H9 (cell line): ENCODE measurements at regions not wholly inside any gene's neighbourhood (a gene's known extent, or its start where the extent isn't known, plus 50 kb on each side); places are given as distances from the start of the nearest gene placed in this dataset.

Experiments
- DNase-seq: peaks from one replicate; pipeline ENCODE4 v3.0.0-alpha.2; 2017
- H2AFZ ChIP-seq: one replicate; pipeline ENCODE4 v1.6.1; 2013; ENCODE audit warnings: mild to moderate bottlenecking, low read length, control low read depth, moderate library complexity
- H2AK5ac ChIP-seq: 2 replicates; pipeline ENCODE4 v1.6.1; 2013; ENCODE audit warnings: low read length, control low read depth, mixed read lengths; ENCODE audit not compliant: insufficient read length
- H2BK120ac ChIP-seq: one replicate; pipeline ENCODE4 v1.6.1; 2013; ENCODE audit warnings: low read depth, mild to moderate bottlenecking, low read length, control low read depth, inconsistent platforms; ENCODE audit not compliant: poor library complexity, severe bottlenecking
- H2BK12ac ChIP-seq: 2 replicates; pipeline ENCODE4 v1.6.1; 2013; ENCODE audit warnings: low read length, control low read depth, mixed read lengths, low read depth; ENCODE audit not compliant: insufficient read length
- H2BK15ac ChIP-seq: 2 replicates; pipeline ENCODE4 v1.6.1; 2013; ENCODE audit warnings: low read depth, low read length, control low read depth
- H2BK20ac ChIP-seq: one replicate; pipeline ENCODE4 v1.6.1; 2013; ENCODE audit warnings: low read depth, mild to moderate bottlenecking, low read length, control low read depth, inconsistent platforms; ENCODE audit not compliant: poor library complexity, severe bottlenecking
- H2BK5ac ChIP-seq: 2 replicates; pipeline ENCODE4 v1.6.1; 2013; ENCODE audit warnings: low read length, control low read depth, mixed read lengths; ENCODE audit not compliant: insufficient read length
- H3K14ac ChIP-seq: 2 replicates; pipeline ENCODE4 v1.6.1; 2013; ENCODE audit warnings: low read length, control low read depth; ENCODE audit not compliant: insufficient read depth
- H3K18ac ChIP-seq: 2 replicates; pipeline ENCODE4 v1.6.1; 2013; ENCODE audit warnings: low read depth, mild to moderate bottlenecking, mixed read lengths, low read length, control low read depth; ENCODE audit not compliant: insufficient read length
- H3K23ac ChIP-seq: 2 replicates; pipeline ENCODE4 v1.6.1; 2013; ENCODE audit warnings: low read length, control low read depth, mixed read lengths, low read depth; ENCODE audit not compliant: insufficient read length
- H3K23me2 ChIP-seq: 2 replicates; pipeline ENCODE4 v1.6.1; 2013; ENCODE audit warnings: low read depth, mild to moderate bottlenecking, mixed read lengths, low read length, control low read depth; ENCODE audit not compliant: insufficient read length, poor library complexity, severe bottlenecking
- H3K27ac ChIP-seq: 2 replicates; pipeline ENCODE4 v1.5.1; 2013; ENCODE audit warnings: low read length, control low read depth, mixed read lengths, low read depth; ENCODE audit not compliant: insufficient read length
- H3K27me3 ChIP-seq: 2 replicates; pipeline ENCODE4 v1.6.1; 2013; ENCODE audit warnings: low read length, control low read depth, inconsistent platforms; ENCODE audit not compliant: insufficient read depth
- H3K4ac ChIP-seq: 2 replicates; pipeline ENCODE4 v1.6.1; 2013; ENCODE audit warnings: low read depth, mild to moderate bottlenecking, control low read depth, inconsistent platforms, low read length, moderate library complexity
- H3K4me1 ChIP-seq: 2 replicates; pipeline ENCODE4 v1.6.1; 2013; ENCODE audit warnings: low read length, control low read depth, inconsistent platforms; ENCODE audit not compliant: insufficient read depth
- H3K4me2 ChIP-seq: 2 replicates; pipeline ENCODE4 v1.6.1; 2013; ENCODE audit warnings: low read length, control low read depth, mixed read lengths; ENCODE audit not compliant: insufficient read length, insufficient read depth
- H3K56ac ChIP-seq: 2 replicates; pipeline ENCODE4 v1.6.1; 2013; ENCODE audit warnings: low read depth, mild to moderate bottlenecking, mixed read lengths, low read length, control low read depth; ENCODE audit not compliant: insufficient read length
- H3K79me1 ChIP-seq: 2 replicates; pipeline ENCODE4 v1.6.1; 2013; ENCODE audit warnings: low read depth, mild to moderate bottlenecking, moderate library complexity, low read length, control low read depth, inconsistent platforms; ENCODE audit not compliant: insufficient read depth, poor library complexity, severe bottlenecking
- H3K79me2 ChIP-seq: 2 replicates; pipeline ENCODE4 v1.6.1; 2013; ENCODE audit warnings: low read length, control low read depth, inconsistent platforms; ENCODE audit not compliant: insufficient read depth
- H3K9ac ChIP-seq: 2 replicates; pipeline ENCODE4 v1.6.1; 2013; ENCODE audit warnings: low read length, control low read depth, mixed read lengths; ENCODE audit not compliant: insufficient read length; ENCODE audit errors: extremely low read depth
- H3K9me3 ChIP-seq: one replicate; pipeline ENCODE4 v1.6.1; 2013; ENCODE audit warnings: low read depth, low read length, inconsistent platforms; ENCODE audit not compliant: control insufficient read depth
- H3T11ph ChIP-seq: one replicate; pipeline ENCODE4 v1.6.1; 2013; ENCODE audit warnings: mild to moderate bottlenecking, low read length, control low read depth, inconsistent platforms
- H4K20me1 ChIP-seq: one replicate; pipeline ENCODE4 v1.6.1; 2013; ENCODE audit not compliant: control insufficient read depth, insufficient read length, insufficient read depth
- H4K5ac ChIP-seq: 2 replicates; pipeline ENCODE4 v1.6.1; 2013; ENCODE audit warnings: low read depth, mild to moderate bottlenecking, mixed read lengths, low read length, control low read depth; ENCODE audit not compliant: insufficient read length
- H4K8ac ChIP-seq: replicated peaks from 2 replicates; pipeline ENCODE4 v1.6.1; 2013; ENCODE audit warnings: low read length, control low read depth, mixed read lengths, low read depth; ENCODE audit not compliant: insufficient read length
- H4K91ac ChIP-seq: 2 replicates; pipeline ENCODE4 v1.6.1; 2013; ENCODE audit warnings: low read depth, mild to moderate bottlenecking, moderate library complexity, mixed read lengths, low read length, control low read depth; ENCODE audit not compliant: insufficient read length
- H3K27ac Mint-ChIP-seq, 3 experiments: 2 replicates in 2 of 3; 3 replicates in 1 of 3; pipeline ENCODE4 v1.8.0; 2020 to 2021; ENCODE audit warnings: mixed read lengths in 3 of 3, mild to moderate bottlenecking in 1 of 3, moderate library complexity in 1 of 3
- H3K27me3 Mint-ChIP-seq: 2 replicates; pipeline ENCODE4 v1.8.0; 2021; ENCODE audit warnings: low read depth, mild to moderate bottlenecking, moderate library complexity, mixed read lengths
- H3K36me3 Mint-ChIP-seq, 3 experiments: 2 replicates in 2 of 3; 3 replicates in 1 of 3; pipeline ENCODE4 v1.8.0; 2020 to 2021; ENCODE audit warnings: low read depth in 3 of 3, mixed read lengths in 3 of 3; ENCODE audit not compliant: insufficient read depth in 1 of 3
- H3K4me1 Mint-ChIP-seq, 2 experiments: 2 replicates each; pipeline ENCODE4 v1.8.0; 2020; ENCODE audit warnings: mixed read lengths in 2 of 2
- H3K4me3 Mint-ChIP-seq, 2 experiments: 2 replicates in 1 of 2; 3 replicates in 1 of 2; pipeline ENCODE4 v1.8.0; 2020 to 2021; ENCODE audit warnings: mild to moderate bottlenecking in 2 of 2, mixed read lengths in 2 of 2, moderate library complexity in 1 of 2
- H3K9me3 Mint-ChIP-seq, 2 experiments: 2 replicates in 1 of 2; 3 replicates in 1 of 2; pipeline ENCODE4 v1.8.0; 2020; ENCODE audit warnings: mild to moderate bottlenecking in 2 of 2, mixed read lengths in 2 of 2, moderate library complexity in 1 of 2
- WGBS: extraction: QIAGEN DNeasy Blood & Tissue Kit; methylation state at CpG from one replicate; pipeline ENCODE4 v1.1.7; 2013; ENCODE audit warnings: missing lambda C conversion rate, low lambda C conversion rate, mixed read lengths; ENCODE audit not compliant: insufficient read length; ENCODE audit errors: extremely low coverage; 5-methylcytosine and 5-hydroxymethylcytosine counted together
- TF ChIP-seq, protein P1 (sequence below): fragments of 200-600 bp; sonication (generic); conservative IDR thresholded peaks from 3 replicates; pipeline ENCODE4 v1.8.0; 2021; ENCODE audit warnings: antibody characterized with exemption, mild to moderate bottlenecking

DNA sequence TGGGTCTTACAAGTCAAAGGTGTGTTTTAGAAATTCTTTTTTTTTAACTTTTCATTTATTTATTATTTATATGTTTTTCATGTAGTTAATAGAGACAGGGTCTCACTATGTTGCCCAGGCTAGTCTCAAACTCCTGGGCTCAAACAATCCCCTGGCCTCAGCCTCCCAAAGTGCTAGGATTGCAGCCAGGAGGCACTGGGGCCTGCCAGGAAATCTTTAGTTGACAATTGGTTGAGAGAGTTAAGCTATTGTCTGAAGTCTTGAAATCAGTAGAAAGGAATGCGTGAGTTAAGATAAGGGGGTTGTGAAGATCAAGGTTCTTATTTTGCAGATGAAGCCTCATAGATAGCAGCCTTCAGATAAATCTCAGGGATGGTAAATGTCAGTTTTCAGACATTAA is 245.4 kb upstream of the GALNT17 start:
- peaks cover 10% of the 10 kb centered on the region; the same call in 1 of the 2 replicates for H3K4me1 ChIP-seq
- no peak for DNase-seq
- no peak overlapping the region for H3K9ac ChIP-seq

More for the DNA sequence above, 245.4 kb upstream of the GALNT17 start:
- Histone ChIP-seq H2AK5ac (no peak overlapping the region), H3K27me3 (no peaks in the 10 kb centered on the region), H3K9me3 (peaks cover 36% of the 10 kb centered on the region), H3K23me2 (no peaks in the 10 kb centered on the region), H2BK20ac (no peak overlapping the region), H2AFZ (no peak overlapping the region), H3K4ac (no peak overlapping the region), H3K14ac (no peak overlapping the region), H3K79me1 (no peaks in the 10 kb centered on the region), H4K20me1 (no peaks in the 10 kb centered on the region), H2BK120ac (no peak overlapping the region), H3K23ac (no peak overlapping the region), H3K56ac (no peak overlapping the region), H3K79me2 (no peaks in the 10 kb centered on the region), H3K27ac (no peak overlapping the region), H4K91ac (no peak overlapping the region), H2BK15ac (no peak overlapping the region), H4K5ac (no peak overlapping the region), H4K8ac (no peak overlapping the region), H3K4me2 (no peak overlapping the region), H3T11ph (no peak overlapping the region), H3K18ac (no peak overlapping the region), H2BK5ac (no peak overlapping the region), H2BK12ac (no peak overlapping the region)
- peaks cover 35 to 66% (median 36%) of the 10 kb centered on the region in 3 experiments for H3K36me3 Mint-ChIP-seq
- no peaks in the 10 kb centered on the region; the same call in none of the 2 replicates for H3K27me3 Mint-ChIP-seq
- no CpG with 5 or more reads among the region's 1 CpG for WGBS
- TF ChIP-seq, protein P1, sequence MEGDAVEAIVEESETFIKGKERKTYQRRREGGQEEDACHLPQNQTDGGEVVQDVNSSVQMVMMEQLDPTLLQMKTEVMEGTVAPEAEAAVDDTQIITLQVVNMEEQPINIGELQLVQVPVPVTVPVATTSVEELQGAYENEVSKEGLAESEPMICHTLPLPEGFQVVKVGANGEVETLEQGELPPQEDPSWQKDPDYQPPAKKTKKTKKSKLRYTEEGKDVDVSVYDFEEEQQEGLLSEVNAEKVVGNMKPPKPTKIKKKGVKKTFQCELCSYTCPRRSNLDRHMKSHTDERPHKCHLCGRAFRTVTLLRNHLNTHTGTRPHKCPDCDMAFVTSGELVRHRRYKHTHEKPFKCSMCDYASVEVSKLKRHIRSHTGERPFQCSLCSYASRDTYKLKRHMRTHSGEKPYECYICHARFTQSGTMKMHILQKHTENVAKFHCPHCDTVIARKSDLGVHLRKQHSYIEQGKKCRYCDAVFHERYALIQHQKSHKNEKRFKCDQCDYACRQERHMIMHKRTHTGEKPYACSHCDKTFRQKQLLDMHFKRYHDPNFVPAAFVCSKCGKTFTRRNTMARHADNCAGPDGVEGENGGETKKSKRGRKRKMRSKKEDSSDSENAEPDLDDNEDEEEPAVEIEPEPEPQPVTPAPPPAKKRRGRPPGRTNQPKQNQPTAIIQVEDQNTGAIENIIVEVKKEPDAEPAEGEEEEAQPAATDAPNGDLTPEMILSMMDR, result no peak
- peaks cover 49 to 56% of the 10 kb centered on the region in 2 experiments for H3K9me3 Mint-ChIP-seq
- peak overlapping the region; percentile 9 to 92 (median 87); a peak in 5 of 7 replicates for H3K27ac Mint-ChIP-seq
- peaks cover 36 to 44% of the 10 kb centered on the region in 2 experiments for H3K4me1 Mint-ChIP-seq
- H3K4me3 Mint-ChIP-seq, result no peak overlapping the region
